Endothelial cell of umbilical vein (primary cell): ENCODE measurements at regions not wholly inside any gene's neighbourhood (a gene's known extent, or its start where the extent isn't known, plus 50 kb on each side); places are given as distances from the start of the nearest gene placed in this dataset.

Experiments
- BruUV-seq: library from RNA; stranded (reverse); fragments of 400-500 nt; replicated peaks from 2 replicates; lab custom pipeline; 2021; lab: Mats Ljungman, UMichigan
- CTCF ChIA-PET: fragments of 300-600, 350-600 bp; sonication (Branson Sonifier 250); formaldehyde crosslinking; loops from one replicate; lab custom pipeline; 2021; ENCODE audit warnings: antibody characterized with exemption, inconsistent platforms; lab: Charles Lee
- POLR2A ChIA-PET: fragments of 300-600, 350-600 bp; sonication (Branson Sonifier 250); formaldehyde crosslinking; loops from one replicate; lab custom pipeline; 2021; ENCODE audit warnings: antibody characterized with exemption, inconsistent platforms; lab: Charles Lee
- DNase-seq: peaks from one replicate; pipeline ENCODE4 v3.0.0-alpha.2; 2011; ENCODE audit warnings: low read depth, low spot score
- FAIRE-seq: peaks from 2 replicates; lab custom pipeline; 2011; peaks lifted over from hg19 to GRCh38; lab: Jason Lieb, UNC
- H2AFZ ChIP-seq: 2 replicates; pipeline ENCODE4 v1.6.0; 2012; ENCODE audit warnings: low read depth, low read length, control low read depth, inconsistent platforms
- H3K27ac ChIP-seq: 2 replicates; pipeline ENCODE4 v1.5.1; 2011; ENCODE audit warnings: low read depth, mild to moderate bottlenecking, control low read depth, low read length, moderate library complexity; ENCODE audit not compliant: insufficient read depth
- H3K27me3 ChIP-seq, 2 experiments: 2 replicates each; pipeline versions ENCODE4 v1.6.0 to v1.6.1; 2011; ENCODE audit warnings: low read length in 2 of 2, mixed read lengths in 1 of 2; ENCODE audit not compliant: control insufficient read depth in 2 of 2, insufficient read depth in 2 of 2
- H3K36me3 ChIP-seq, 2 experiments: 2 replicates in 1 of 2; 3 replicates in 1 of 2; pipeline ENCODE4 v1.5.1; 2011; ENCODE audit warnings: low read length in 2 of 2, mild to moderate bottlenecking in 1 of 2, moderate library complexity in 1 of 2; ENCODE audit not compliant: control insufficient read depth in 2 of 2, insufficient read depth in 2 of 2; ENCODE audit errors: extremely low read depth in 1 of 2
- H3K4me1 ChIP-seq: 3 replicates; pipeline ENCODE4 v1.5.1; 2011; ENCODE audit warnings: mild to moderate bottlenecking, low read length; ENCODE audit not compliant: control insufficient read depth, insufficient read depth; ENCODE audit errors: extremely low read depth
- H3K4me2 ChIP-seq: 2 replicates; pipeline ENCODE4 v1.6.1; 2011; ENCODE audit warnings: low read length, control low read depth, mixed read lengths; ENCODE audit not compliant: insufficient read depth
- H3K4me3 ChIP-seq, 3 experiments: fragments of 200-600 bp in 1 of 3; sonication (generic), shearing (Covaris generic) in 1 of 3; replicated peaks in 1 of 3; 2 replicates each; pipeline ENCODE4 v1.5.1; 2011 to 2016; ENCODE audit warnings: control low read depth in 3 of 3, low read length in 3 of 3, mild to moderate bottlenecking in 2 of 3, inconsistent platforms in 1 of 3, low read depth in 1 of 3, moderate library complexity in 1 of 3; ENCODE audit not compliant: insufficient read depth in 1 of 3
- H3K79me2 ChIP-seq: 2 replicates; pipeline ENCODE4 v1.6.0; 2012; ENCODE audit warnings: low read length, inconsistent platforms; ENCODE audit not compliant: control insufficient read depth, insufficient read depth
- H3K9ac ChIP-seq: replicated peaks from 2 replicates; pipeline ENCODE3; 2011; ENCODE audit warnings: low read length, control low read depth; ENCODE audit not compliant: insufficient read depth; ENCODE audit errors: extremely low read depth
- H3K9me1 ChIP-seq: replicated peaks from 3 replicates; pipeline ENCODE4 v1.6.0; 2011; ENCODE audit warnings: mild to moderate bottlenecking, low read length; ENCODE audit not compliant: control insufficient read depth, insufficient read depth; ENCODE audit errors: extremely low read depth
- H3K9me3 ChIP-seq: replicated peaks from 2 replicates; pipeline ENCODE4 v1.5.1; 2012; ENCODE audit warnings: low read length, inconsistent platforms; ENCODE audit not compliant: control insufficient read depth, insufficient read depth
- H4K20me1 ChIP-seq: replicated peaks from 2 replicates; pipeline ENCODE3; 2011; ENCODE audit warnings: mild to moderate bottlenecking, low read length; ENCODE audit not compliant: control insufficient read depth, insufficient read depth; ENCODE audit errors: extremely low read depth
- EZH2 ChIP-seq: IDR thresholded peaks from 2 replicates; pipeline ENCODE4 v1.6.1; 2012; ENCODE audit warnings: borderline replicate concordance, low read depth, mild to moderate bottlenecking, moderate library complexity, low read length, inconsistent platforms; ENCODE audit not compliant: severe bottlenecking
- FOS ChIP-seq: IDR thresholded peaks from 2 replicates; pipeline ENCODE4 v1.6.1; 2011; ENCODE audit warnings: mild to moderate bottlenecking, low read length, moderate library complexity, borderline replicate concordance; ENCODE audit not compliant: insufficient read depth
- GATA2 ChIP-seq: IDR thresholded peaks from 2 replicates; pipeline ENCODE4 v1.7.0; 2011; ENCODE audit warnings: low read depth, mild to moderate bottlenecking, moderate library complexity, mixed read lengths, low read length; ENCODE audit not compliant: insufficient read length, insufficient read depth
- JUN ChIP-seq: IDR thresholded peaks from 2 replicates; pipeline ENCODE4 v1.6.1; 2011; ENCODE audit warnings: borderline replicate concordance, low read depth; ENCODE audit not compliant: insufficient read length, insufficient read depth
- MAX ChIP-seq: IDR thresholded peaks from 2 replicates; pipeline ENCODE4 v1.6.1; 2011; ENCODE audit not compliant: insufficient read depth, insufficient read length
- MYC ChIP-seq: IDR thresholded peaks from one replicate; pipeline ENCODE4 v1.6.1; 2011; ENCODE audit warnings: mild to moderate bottlenecking, low read depth, low read length
- POLR2AphosphoS5 ChIP-seq: IDR thresholded peaks from 2 replicates; pipeline ENCODE4 v1.6.1; 2012; ENCODE audit warnings: low read depth, mild to moderate bottlenecking, control low read depth, low read length, moderate library complexity; ENCODE audit not compliant: insufficient read depth
- dilution Hi-C: fragments of 300-500 bp; cut with MboI; formaldehyde crosslinking; loops from one replicate; pipeline ENCODE4 v1.15.0; 2019; ENCODE audit warnings: low sequenced_read_pairs; ENCODE audit not compliant: extremely low pct_ligation_motif_present
- intact Hi-C: fragments of 100-400 bp; cut with micrococcal nuclease; formaldehyde crosslinking; loops from one replicate; pipeline ENCODE4 v1.10.0; 2022
- TF ChIP-seq, protein P1 (sequence below), 2 donors: IDR thresholded peaks; 1 replicate in 1 of 2; 2 replicates in 1 of 2; pipeline ENCODE4 v1.5.1; 2011; ENCODE audit warnings: low read length in 2 of 2, mild to moderate bottlenecking in 2 of 2, moderate library complexity in 2 of 2, control low read depth in 1 of 2, inconsistent platforms in 1 of 2, low read depth in 1 of 2; ENCODE audit not compliant: insufficient read depth in 1 of 2; ENCODE audit errors: extremely low read depth in 1 of 2

GRCh38 chr1:67956116-67956515 is 94.3 kb downstream of the DIRAS3 start:
- no peak overlapping the region for H3K4me3 ChIP-seq
- H3K36me3 ChIP-seq: no peaks in the 10 kb centered on the region
- TF ChIP-seq GATA2 (no peak), POLR2AphosphoS5 (no peak), MAX (no peak), EZH2 (no peak), FOS (no peak), JUN (no peak), MYC (no peak)
- TF ChIP-seq, protein P1, sequence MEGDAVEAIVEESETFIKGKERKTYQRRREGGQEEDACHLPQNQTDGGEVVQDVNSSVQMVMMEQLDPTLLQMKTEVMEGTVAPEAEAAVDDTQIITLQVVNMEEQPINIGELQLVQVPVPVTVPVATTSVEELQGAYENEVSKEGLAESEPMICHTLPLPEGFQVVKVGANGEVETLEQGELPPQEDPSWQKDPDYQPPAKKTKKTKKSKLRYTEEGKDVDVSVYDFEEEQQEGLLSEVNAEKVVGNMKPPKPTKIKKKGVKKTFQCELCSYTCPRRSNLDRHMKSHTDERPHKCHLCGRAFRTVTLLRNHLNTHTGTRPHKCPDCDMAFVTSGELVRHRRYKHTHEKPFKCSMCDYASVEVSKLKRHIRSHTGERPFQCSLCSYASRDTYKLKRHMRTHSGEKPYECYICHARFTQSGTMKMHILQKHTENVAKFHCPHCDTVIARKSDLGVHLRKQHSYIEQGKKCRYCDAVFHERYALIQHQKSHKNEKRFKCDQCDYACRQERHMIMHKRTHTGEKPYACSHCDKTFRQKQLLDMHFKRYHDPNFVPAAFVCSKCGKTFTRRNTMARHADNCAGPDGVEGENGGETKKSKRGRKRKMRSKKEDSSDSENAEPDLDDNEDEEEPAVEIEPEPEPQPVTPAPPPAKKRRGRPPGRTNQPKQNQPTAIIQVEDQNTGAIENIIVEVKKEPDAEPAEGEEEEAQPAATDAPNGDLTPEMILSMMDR (IDR thresholded peaks at IDR 0.05; ENCODE audit: extremely low read depth in 1 of 2, insufficient read depth in 1 of 2, low read depth in 1 of 2, low read length in 2 of 2): no peak
- dilution Hi-C loops: no loop called here
- POLR2A ChIA-PET: no interaction called here
- no peak overlapping the region for H3K27ac ChIP-seq
- no peak for FAIRE-seq
- H2AFZ ChIP-seq: no peak overlapping the region
- intact Hi-C loops: no loop called here
- no peak overlapping the region for H3K9ac ChIP-seq
- no peaks in the 10 kb centered on the region for H4K20me1 ChIP-seq
- no peaks in the 10 kb centered on the region for H3K9me3 ChIP-seq
- H3K79me2 ChIP-seq: no peaks in the 10 kb centered on the region
- no peak overlapping the region for H3K4me2 ChIP-seq
- DNase-seq: no peak
- no TSS peak for BruUV-seq
- peaks cover 11% of the 10 kb centered on the region for H3K4me1 ChIP-seq
- CTCF ChIA-PET: interaction anchor here (1.4 kb wide), 1 partner anchor 15 kb away, joined by 4 read pairs; no protein-coding TSS in a partner anchor
- H3K27me3 ChIP-seq: no peaks in the 10 kb centered on the region
- H3K9me1 ChIP-seq: no peaks in the 10 kb centered on the region
